OCI-LY7 (cell line): ENCODE measurements at regions not wholly inside any gene's neighbourhood (a gene's known extent, or its start where the extent isn't known, plus 50 kb on each side); places are given as distances from the start of the nearest gene placed in this dataset.

Source experiments
- EZH2phosphoT487 ChIP-seq: fragments of 200-600 bp; sonication (generic); IDR thresholded peaks from 2 replicates; pipeline ENCODE4 v1.6.1; 2018; ENCODE audit warnings: low read depth, borderline replicate concordance, mild to moderate bottlenecking, mixed run types, antibody characterized with exemption, low read length, moderate library complexity, mixed read lengths
- TF ChIP-seq, protein P1 (sequence below): fragments of 200-600 bp; sonication (generic); conservative IDR thresholded peaks from 2 replicates; pipeline ENCODE4 v1.5.1; 2014; ENCODE audit warnings: mild to moderate bottlenecking, antibody characterized with exemption, low read length, moderate library complexity, mixed read lengths

- TF ChIP-seq, protein P1, sequence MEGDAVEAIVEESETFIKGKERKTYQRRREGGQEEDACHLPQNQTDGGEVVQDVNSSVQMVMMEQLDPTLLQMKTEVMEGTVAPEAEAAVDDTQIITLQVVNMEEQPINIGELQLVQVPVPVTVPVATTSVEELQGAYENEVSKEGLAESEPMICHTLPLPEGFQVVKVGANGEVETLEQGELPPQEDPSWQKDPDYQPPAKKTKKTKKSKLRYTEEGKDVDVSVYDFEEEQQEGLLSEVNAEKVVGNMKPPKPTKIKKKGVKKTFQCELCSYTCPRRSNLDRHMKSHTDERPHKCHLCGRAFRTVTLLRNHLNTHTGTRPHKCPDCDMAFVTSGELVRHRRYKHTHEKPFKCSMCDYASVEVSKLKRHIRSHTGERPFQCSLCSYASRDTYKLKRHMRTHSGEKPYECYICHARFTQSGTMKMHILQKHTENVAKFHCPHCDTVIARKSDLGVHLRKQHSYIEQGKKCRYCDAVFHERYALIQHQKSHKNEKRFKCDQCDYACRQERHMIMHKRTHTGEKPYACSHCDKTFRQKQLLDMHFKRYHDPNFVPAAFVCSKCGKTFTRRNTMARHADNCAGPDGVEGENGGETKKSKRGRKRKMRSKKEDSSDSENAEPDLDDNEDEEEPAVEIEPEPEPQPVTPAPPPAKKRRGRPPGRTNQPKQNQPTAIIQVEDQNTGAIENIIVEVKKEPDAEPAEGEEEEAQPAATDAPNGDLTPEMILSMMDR, result no peak
- TF ChIP-seq EZH2phosphoT487, result no peak
Observed at GRCh38 chr1:30660241-30660640, 63.1 kb downstream of the MATN1 start.
